ENCODE measurements at regions not wholly inside any gene's neighbourhood (a gene's known extent, or its start where the extent isn't known, plus 50 kb on each side); places are given as distances from the start of the nearest gene placed in this dataset.

- ATAC-seq (no peak), DNase-seq (ENCODE audit: low spot score) (no peak)
- peaks cover 9 to 14% of the 10 kb centered on the region in 2 donors for H3K4me1 Mint-ChIP-seq (ENCODE audit: low read depth in 2 of 2)
- H3K9me3 Mint-ChIP-seq, result peaks cover 13% of the 10 kb centered on the region
- H3K27ac Mint-ChIP-seq, result no peak overlapping the region
- no peak overlapping the region for H3K4me3 Mint-ChIP-seq
- no peaks in the 10 kb centered on the region for H3K27me3 Mint-ChIP-seq
- peaks cover 9% of the 10 kb centered on the region for H3K36me3 Mint-ChIP-seq
Observed at GRCh38 chr7:33691180-33691579, 214.2 kb upstream of the BMPER start.

DNA sequence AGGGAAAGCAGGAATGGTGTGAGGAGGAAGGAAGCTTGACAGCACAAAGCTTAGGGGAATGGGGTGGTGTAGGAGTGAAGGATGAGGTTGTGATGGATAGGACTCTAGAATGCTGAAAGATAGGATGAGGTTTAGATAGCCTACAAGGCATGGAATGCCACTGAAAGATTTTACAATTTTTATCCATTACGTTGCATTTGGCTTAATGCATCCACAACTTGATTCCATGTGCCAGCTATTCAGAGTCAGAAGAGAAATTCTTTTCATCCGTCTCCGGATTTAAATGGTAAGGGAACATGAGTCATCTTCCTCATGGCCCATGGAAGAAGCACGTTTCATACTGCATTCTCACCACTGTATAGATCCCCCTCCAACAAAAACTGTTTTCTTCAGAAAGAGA is 212.4 kb upstream of the BMPER start:
- no peak for DNase-seq (ENCODE audit: low spot score)

DNA sequence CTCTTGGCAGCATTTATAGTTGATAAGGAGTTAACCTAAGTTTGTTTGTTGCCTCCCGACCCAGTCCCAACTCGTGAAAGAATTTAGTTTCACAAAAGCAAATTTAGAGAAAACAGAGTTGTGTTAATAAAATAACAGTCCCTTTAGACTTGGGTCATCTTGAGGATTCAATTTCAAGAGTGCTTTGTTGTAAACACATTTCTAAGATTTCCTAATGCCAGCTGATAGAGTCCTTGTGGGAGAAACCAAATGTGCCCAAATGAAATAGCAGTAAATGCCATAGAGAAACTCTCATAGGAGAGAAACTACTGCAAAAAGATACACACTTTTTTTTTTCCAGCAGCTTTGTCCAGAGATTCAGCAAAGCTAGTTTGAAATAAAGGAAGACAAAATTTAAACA is 211.3 kb upstream of the BMPER start:
- peaks cover 13% of the 10 kb centered on the region for H3K9me3 Mint-ChIP-seq
- no peak for DNase-seq (ENCODE audit: low spot score)
- ATAC-seq, result no peak
- H3K4me3 Mint-ChIP-seq, result no peak overlapping the region
- peaks cover 9 to 20% of the 10 kb centered on the region in 2 donors for H3K4me1 Mint-ChIP-seq (ENCODE audit: low read depth in 2 of 2)
- no peak overlapping the region for H3K27ac Mint-ChIP-seq
- H3K27me3 Mint-ChIP-seq, result no peaks in the 10 kb centered on the region
- H3K36me3 Mint-ChIP-seq, result peaks cover 15% of the 10 kb centered on the region

More for the DNA sequence above, 212.4 kb upstream of the BMPER start:
- ATAC-seq, result no peak
- Mint-ChIP-seq H3K4me3 (no peak overlapping the region), H3K36me3 (peaks cover 9% of the 10 kb centered on the region), H3K27ac (no peak overlapping the region), H3K9me3 (peaks cover 13% of the 10 kb centered on the region), H3K27me3 (no peaks in the 10 kb centered on the region), H3K4me1 (ENCODE audit: low read depth in 2 of 2) (peaks cover 9 to 14% of the 10 kb centered on the region in 2 donors)

DNA sequence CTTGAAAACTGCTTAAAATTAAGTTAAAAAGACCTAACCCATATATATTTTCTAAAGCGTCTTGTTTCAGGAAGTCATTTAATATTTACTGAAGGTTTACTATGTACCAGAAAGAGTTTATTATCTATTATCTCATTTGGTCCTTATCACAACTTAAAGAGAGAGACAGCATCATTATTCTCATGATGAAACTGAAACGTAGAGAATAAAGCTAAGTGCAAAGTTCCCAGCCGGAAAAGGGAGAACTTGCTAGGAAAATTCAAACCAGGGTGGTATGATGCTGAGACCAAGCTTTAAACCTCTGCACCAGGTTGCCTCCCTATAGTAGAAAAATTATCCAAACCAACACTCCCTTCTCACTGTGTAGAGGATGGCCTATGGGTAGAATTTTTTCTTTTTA is 207.7 kb upstream of the BMPER start:
- Mint-ChIP-seq H3K27me3 (no peaks in the 10 kb centered on the region), H3K27ac (no peak overlapping the region), H3K4me3 (no peak overlapping the region), H3K36me3 (peaks cover 38% of the 10 kb centered on the region), H3K4me1 (ENCODE audit: low read depth in 2 of 2) (peaks cover 27 to 41% of the 10 kb centered on the region in 2 donors), H3K9me3 (peaks cover 21% of the 10 kb centered on the region)
- no peak for ATAC-seq
- no peak for DNase-seq (ENCODE audit: low spot score)

DNA sequence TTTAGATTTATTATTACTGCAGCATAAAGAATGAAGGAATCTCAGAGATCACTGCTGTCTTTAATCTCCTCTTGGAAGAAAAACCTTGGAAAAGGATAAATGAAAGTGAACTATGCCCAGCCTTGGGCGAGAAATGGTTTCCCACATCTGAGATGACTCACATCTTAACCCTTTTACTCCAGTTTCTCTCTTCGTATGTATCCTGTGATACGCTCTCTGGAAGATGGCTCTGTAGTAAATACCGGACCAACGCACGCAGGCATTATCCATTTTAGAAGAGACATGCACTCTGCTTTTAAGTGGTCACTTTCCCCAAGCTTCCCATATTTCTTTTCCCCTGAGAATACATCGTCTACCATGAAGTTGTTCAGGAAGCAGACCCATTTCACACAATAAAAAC is 207.3 kb upstream of the BMPER start:
- no peaks in the 10 kb centered on the region for H3K27me3 Mint-ChIP-seq

DNA sequence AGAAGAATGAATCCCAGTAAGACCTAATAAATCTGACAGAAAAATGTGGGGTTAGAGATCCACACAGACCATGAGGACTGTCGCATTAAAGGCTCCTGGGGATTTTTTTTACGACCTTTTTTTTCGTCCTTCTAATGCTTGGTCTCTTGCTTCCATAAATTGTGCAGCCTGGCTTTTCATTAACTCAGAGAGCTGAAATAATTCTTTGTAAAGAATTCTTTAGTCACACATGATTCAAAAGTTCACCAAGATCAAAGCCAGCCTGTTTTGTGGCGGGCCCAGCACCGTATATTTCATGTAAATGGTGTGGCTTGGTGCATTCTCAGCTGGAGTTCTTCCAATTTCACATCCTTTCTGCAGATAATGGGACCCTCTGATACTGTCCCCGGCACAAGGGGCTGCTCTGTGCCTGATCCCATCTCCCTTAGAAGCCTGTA is 206.6 kb upstream of the BMPER start:
- H3K9me3 Mint-ChIP-seq, result peaks cover 23% of the 10 kb centered on the region
- H3K4me1 Mint-ChIP-seq (ENCODE audit: low read depth in 2 of 2), result peaks cover 36 to 49% of the 10 kb centered on the region in 2 donors
- H3K4me3 Mint-ChIP-seq, result no peak overlapping the region
- no peak for ATAC-seq
- peaks cover 45% of the 10 kb centered on the region for H3K36me3 Mint-ChIP-seq
- H3K27ac Mint-ChIP-seq, result no peak overlapping the region
- no peaks in the 10 kb centered on the region for H3K27me3 Mint-ChIP-seq
- no peak for DNase-seq (ENCODE audit: low spot score)

More for the DNA sequence above, 207.3 kb upstream of the BMPER start:
- H3K4me3 Mint-ChIP-seq, result no peak overlapping the region
- H3K9me3 Mint-ChIP-seq, result peaks cover 22% of the 10 kb centered on the region
- no peak overlapping the region for H3K27ac Mint-ChIP-seq
- peaks cover 31 to 42% of the 10 kb centered on the region in 2 donors for H3K4me1 Mint-ChIP-seq (ENCODE audit: low read depth in 2 of 2)
- peaks cover 43% of the 10 kb centered on the region for H3K36me3 Mint-ChIP-seq
- ATAC-seq (no peak), DNase-seq (ENCODE audit: low spot score) (no peak)

GRCh38 chr7:33700001-33700899 is 205.1 kb upstream of the BMPER start:
- Mint-ChIP-seq H3K4me1 (ENCODE audit: low read depth in 2 of 2) (peaks cover 44 to 61% of the 10 kb centered on the region in 2 donors), H3K36me3 (peaks cover 45% of the 10 kb centered on the region), H3K4me3 (peak overlapping the region; percentile 13), H3K27me3 (no peaks in the 10 kb centered on the region), H3K27ac (no peak overlapping the region), H3K9me3 (peaks cover 23% of the 10 kb centered on the region)
- ATAC-seq (no peak), DNase-seq (ENCODE audit: low spot score) (no peak)

GRCh38 chr7:33701189-33701740 is 204.1 kb upstream of the BMPER start:
- Mint-ChIP-seq H3K27me3 (no peaks in the 10 kb centered on the region), H3K4me1 (ENCODE audit: low read depth in 2 of 2) (peaks cover 54 to 67% of the 10 kb centered on the region in 2 donors), H3K9me3 (peaks cover 23% of the 10 kb centered on the region), H3K36me3 (peaks cover 45% of the 10 kb centered on the region), H3K4me3 (no peak overlapping the region), H3K27ac (no peak overlapping the region)
- DNase-seq (ENCODE audit: low spot score), result no peak
- no peak for ATAC-seq

DNA sequence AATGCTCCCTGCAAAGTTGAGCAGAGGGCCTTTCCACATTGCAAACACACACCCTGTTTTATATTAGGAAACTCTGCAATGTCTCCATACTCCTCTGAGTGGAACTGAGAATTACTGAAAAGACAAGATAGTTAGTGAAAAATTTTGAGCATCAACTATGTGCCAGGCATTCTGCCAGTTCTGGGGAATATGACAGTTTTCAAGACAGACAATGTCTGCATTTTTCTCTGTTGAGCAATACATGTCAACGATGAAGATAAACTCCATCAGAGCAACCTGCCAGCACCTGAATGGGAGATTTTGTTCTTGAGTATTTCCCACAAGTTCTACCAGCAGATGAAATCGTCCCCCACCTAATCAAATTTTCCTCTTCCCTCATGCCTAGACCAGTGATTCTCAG is 203.4 kb upstream of the BMPER start:
- DNase-seq (ENCODE audit: low spot score) (no peak), ATAC-seq (no peak)
- Mint-ChIP-seq H3K9me3 (peaks cover 23% of the 10 kb centered on the region), H3K27ac (peak overlapping the region in 1 of 2 donors; percentile 5), H3K4me3 (peak overlapping the region; percentile 16), H3K4me1 (ENCODE audit: low read depth in 2 of 2) (peaks cover 60 to 72% of the 10 kb centered on the region in 2 donors), H3K36me3 (peaks cover 45% of the 10 kb centered on the region), H3K27me3 (no peaks in the 10 kb centered on the region)

DNA sequence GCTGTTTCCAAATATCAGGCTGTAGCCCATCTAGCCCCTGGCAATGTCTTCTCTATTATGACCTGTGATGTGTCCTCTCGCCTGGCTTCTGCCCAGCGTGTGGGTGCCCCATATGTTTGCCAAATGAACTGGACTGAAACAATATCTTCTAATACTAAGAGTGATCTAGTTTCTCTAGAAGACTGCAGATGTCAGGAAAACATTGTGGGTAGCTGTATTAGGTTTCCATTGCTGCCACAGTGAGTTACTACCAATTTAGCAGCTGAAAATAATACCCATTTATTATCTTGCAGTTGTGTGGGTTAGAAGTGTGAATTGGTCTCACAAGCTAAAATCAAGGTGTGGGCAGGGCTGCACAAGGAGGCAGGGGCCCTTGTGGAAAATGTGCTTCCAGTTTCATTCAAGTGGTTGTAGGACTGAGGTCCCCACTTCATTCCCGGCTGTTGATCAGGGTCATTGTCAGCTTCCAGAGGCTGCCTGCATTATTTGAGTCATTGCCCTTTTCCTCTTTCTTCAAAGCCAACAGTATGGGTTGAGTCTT is 202.8 kb upstream of the BMPER start:
- H3K4me3 Mint-ChIP-seq, result peak overlapping the region; percentile 16
- no peak for DNase-seq (ENCODE audit: low spot score)
- H3K27me3 Mint-ChIP-seq, result no peaks in the 10 kb centered on the region
- H3K9me3 Mint-ChIP-seq, result peaks cover 23% of the 10 kb centered on the region
- ATAC-seq, result no peak
- H3K4me1 Mint-ChIP-seq (ENCODE audit: low read depth in 2 of 2), result peaks cover 67 to 78% of the 10 kb centered on the region in 2 donors
- peak overlapping the region; percentile 5 to 70 for H3K27ac Mint-ChIP-seq
- H3K36me3 Mint-ChIP-seq, result peaks cover 45% of the 10 kb centered on the region

- ATAC-seq (no peak), DNase-seq (ENCODE audit: low spot score) (no peak)
- Mint-ChIP-seq H3K36me3 (peaks cover 29% of the 10 kb centered on the region), H3K27ac (peak overlapping the region in 1 of 2 donors; percentile 6), H3K4me1 (ENCODE audit: low read depth in 2 of 2) (peaks cover 66 to 70% of the 10 kb centered on the region in 2 donors), H3K4me3 (peak overlapping the region; percentile 61), H3K27me3 (no peaks in the 10 kb centered on the region), H3K9me3 (peaks cover 16% of the 10 kb centered on the region)
Observed at GRCh38 chr7:33705333-33705833, 200.0 kb upstream of the BMPER start.

DNA sequence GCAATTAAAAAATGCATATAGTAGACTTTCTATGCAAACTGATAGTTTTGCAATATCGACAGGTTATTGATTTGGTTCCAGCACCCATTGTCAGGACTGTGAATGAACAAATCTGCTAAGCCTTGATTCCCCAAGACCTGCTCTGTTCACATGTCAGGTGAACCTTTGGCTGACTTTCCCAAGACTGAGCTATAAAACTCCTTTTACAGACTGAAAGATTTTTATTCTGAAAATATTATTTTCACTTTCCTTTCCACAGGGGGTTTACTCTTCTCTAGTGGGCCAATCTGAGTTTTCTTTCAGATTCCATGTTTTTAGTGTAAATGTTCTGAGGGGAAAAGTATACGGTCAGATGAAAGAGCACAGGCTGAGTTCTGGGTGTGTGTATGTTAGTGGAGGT is 199.2 kb upstream of the BMPER start:
- H3K36me3 Mint-ChIP-seq, result peaks cover 21% of the 10 kb centered on the region
- H3K27ac Mint-ChIP-seq, result peak overlapping the region in 1 of 2 donors; percentile 6
- H3K4me1 Mint-ChIP-seq (ENCODE audit: low read depth in 2 of 2), result peaks cover 63 to 72% of the 10 kb centered on the region in 2 donors
- H3K27me3 Mint-ChIP-seq, result no peaks in the 10 kb centered on the region
- H3K4me3 Mint-ChIP-seq, result peak overlapping the region; percentile 61
- no peak for DNase-seq (ENCODE audit: low spot score)
- no peak for ATAC-seq
- H3K9me3 Mint-ChIP-seq, result peaks cover 10% of the 10 kb centered on the region

- peaks cover 66 to 77% of the 10 kb centered on the region in 2 donors for H3K4me1 Mint-ChIP-seq (ENCODE audit: low read depth in 2 of 2)
- peak overlapping the region; percentile 61 for H3K4me3 Mint-ChIP-seq
Observed at GRCh38 chr7:33706771-33707200, 198.6 kb upstream of the BMPER start.

DNA sequence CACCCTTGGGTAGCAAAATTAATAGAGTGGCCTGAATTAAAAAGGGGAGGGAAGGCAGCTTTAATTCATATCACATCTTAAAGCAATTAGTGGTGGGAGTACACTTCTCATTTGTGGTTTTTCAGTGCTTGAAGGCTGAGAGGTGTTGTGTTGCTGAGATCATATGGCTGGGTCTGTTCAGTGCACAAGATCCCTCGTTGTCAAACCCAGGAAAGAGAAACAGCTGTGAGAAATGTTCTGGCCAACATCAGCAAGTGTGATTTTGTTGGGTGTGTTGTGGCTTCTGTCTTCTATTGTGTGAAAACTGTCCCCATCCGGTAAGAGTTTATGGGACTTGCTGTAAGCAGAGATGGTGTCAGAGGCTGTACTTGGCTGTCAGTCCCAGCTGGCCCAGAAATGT is 197.9 kb upstream of the BMPER start:
- ATAC-seq, result peak; percentile 92
- peak overlapping the region; percentile 61 for H3K4me3 Mint-ChIP-seq
- peak; percentile 66 for DNase-seq (ENCODE audit: low spot score)
- peaks cover 9% of the 10 kb centered on the region for H3K36me3 Mint-ChIP-seq
- H3K4me1 Mint-ChIP-seq (ENCODE audit: low read depth in 2 of 2), result peaks cover 62 to 70% of the 10 kb centered on the region in 2 donors
- H3K27ac Mint-ChIP-seq, result peak overlapping the region; percentile 6 to 69
- peaks cover 5% of the 10 kb centered on the region for H3K9me3 Mint-ChIP-seq
- H3K27me3 Mint-ChIP-seq, result no peaks in the 10 kb centered on the region

More at GRCh38 chr7:33706771-33707200, 198.6 kb upstream of the BMPER start:
- Mint-ChIP-seq H3K36me3 (peaks cover 15% of the 10 kb centered on the region), H3K9me3 (peaks cover 8% of the 10 kb centered on the region), H3K27me3 (no peaks in the 10 kb centered on the region), H3K27ac (peak overlapping the region; percentile 6 to 69)
- ATAC-seq, result no peak
- DNase-seq (ENCODE audit: low spot score), result no peak
